ENCODE measurements at regions not wholly inside any gene's neighbourhood (a gene's known extent, or its start where the extent isn't known, plus 50 kb on each side); places are given as distances from the start of the nearest gene placed in this dataset.

DNA sequence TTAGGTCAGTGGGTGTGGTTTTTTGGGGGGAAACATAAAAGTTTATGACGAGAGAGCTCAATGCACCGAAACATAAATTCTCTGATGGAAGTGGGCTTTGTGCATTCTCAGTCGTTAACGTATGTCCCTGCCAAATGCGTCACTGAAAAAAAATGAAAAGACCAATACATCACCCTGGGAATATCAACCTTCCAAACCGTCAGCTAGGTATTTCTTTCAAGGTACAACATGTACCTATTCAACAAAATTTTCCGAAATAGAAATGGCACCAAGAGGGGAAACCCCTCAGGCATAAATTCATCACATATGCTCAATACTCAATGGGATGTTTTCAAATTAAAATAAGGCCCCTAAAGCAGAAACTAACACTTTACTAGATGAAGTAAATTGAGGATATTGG is 266.6 kb upstream of the SUCLG2 start:
- Histone ChIP-seq H3F3A (replicated peaks; ENCODE audit: insufficient read depth) (no peaks in the 10 kb centered on the region), H3K27me3 (ENCODE audit: insufficient read depth) (no peaks in the 10 kb centered on the region), H3K4me1 (ENCODE audit: control insufficient read depth in 1 of 2, insufficient read depth in 2 of 2, low read depth in 1 of 2, low read length in 1 of 2) (no peaks in the 10 kb centered on the region), H3K9ac (no peak overlapping the region), H3K9me2 (no peaks in the 10 kb centered on the region), H3K9me3 (no peaks in the 10 kb centered on the region), H3K4me2 (no peak overlapping the region), H3K36me3 (replicated peaks in 1 of 2; ENCODE audit: control insufficient read depth in 1 of 2, insufficient read depth in 2 of 2, low read length in 1 of 2) (no peaks in the 10 kb centered on the region), H4K20me1 (ENCODE audit: insufficient read depth) (no peaks in the 10 kb centered on the region), H3K79me2 (ENCODE audit: insufficient read depth) (no peaks in the 10 kb centered on the region), H3K4me3 (ENCODE audit: low read depth in 2 of 2, low read length in 1 of 2) (no peak overlapping the region), H2AFZ (ENCODE audit: low read depth) (no peak overlapping the region), H3K27ac (ENCODE audit: low read depth in 2 of 2, low read length in 1 of 2) (no peak overlapping the region)
- POLR2A ChIA-PET, result no interaction called here
- CTCF ChIA-PET, result no interaction called here
- TF ChIP-seq, protein P1, sequence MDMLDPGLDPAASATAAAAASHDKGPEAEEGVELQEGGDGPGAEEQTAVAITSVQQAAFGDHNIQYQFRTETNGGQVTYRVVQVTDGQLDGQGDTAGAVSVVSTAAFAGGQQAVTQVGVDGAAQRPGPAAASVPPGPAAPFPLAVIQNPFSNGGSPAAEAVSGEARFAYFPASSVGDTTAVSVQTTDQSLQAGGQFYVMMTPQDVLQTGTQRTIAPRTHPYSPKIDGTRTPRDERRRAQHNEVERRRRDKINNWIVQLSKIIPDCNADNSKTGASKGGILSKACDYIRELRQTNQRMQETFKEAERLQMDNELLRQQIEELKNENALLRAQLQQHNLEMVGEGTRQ (IDR thresholded peaks at IDR 0.05; ENCODE audit: borderline replicate concordance, low read depth, low read length), result no peak
- TF ChIP-seq, protein P2, sequence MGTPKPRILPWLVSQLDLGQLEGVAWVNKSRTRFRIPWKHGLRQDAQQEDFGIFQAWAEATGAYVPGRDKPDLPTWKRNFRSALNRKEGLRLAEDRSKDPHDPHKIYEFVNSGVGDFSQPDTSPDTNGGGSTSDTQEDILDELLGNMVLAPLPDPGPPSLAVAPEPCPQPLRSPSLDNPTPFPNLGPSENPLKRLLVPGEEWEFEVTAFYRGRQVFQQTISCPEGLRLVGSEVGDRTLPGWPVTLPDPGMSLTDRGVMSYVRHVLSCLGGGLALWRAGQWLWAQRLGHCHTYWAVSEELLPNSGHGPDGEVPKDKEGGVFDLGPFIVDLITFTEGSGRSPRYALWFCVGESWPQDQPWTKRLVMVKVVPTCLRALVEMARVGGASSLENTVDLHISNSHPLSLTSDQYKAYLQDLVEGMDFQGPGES (IDR thresholded peaks at IDR 0.05; ENCODE audit: low read depth, low read length), result no peak
- no peak for TF ChIP-seq SMC3 (IDR thresholded peaks at IDR 0.05; ENCODE audit: low read depth, low read length)
- TF ChIP-seq ZBTB33 (IDR thresholded peaks at IDR 0.05; ENCODE audit: borderline replicate concordance, low read depth), result no peak
- no peak for TF ChIP-seq FOXJ3 (CRISPR knock-in tag; IDR thresholded peaks at IDR 0.05)
- no peak for TF ChIP-seq RAD21 (IDR thresholded peaks at IDR 0.05; ENCODE audit: low read length)
- no peak for TF ChIP-seq FOXM1 (IDR thresholded peaks at IDR 0.05; ENCODE audit: low read depth)
- no peak for TF ChIP-seq NFIC (IDR thresholded peaks at IDR 0.05; ENCODE audit: borderline replicate concordance)
- 44% methylated on average over 7 of the region's 7 CpGs for WGBS (ENCODE audit: low lambda C conversion rate)
- no peak for DNase-seq

DNA sequence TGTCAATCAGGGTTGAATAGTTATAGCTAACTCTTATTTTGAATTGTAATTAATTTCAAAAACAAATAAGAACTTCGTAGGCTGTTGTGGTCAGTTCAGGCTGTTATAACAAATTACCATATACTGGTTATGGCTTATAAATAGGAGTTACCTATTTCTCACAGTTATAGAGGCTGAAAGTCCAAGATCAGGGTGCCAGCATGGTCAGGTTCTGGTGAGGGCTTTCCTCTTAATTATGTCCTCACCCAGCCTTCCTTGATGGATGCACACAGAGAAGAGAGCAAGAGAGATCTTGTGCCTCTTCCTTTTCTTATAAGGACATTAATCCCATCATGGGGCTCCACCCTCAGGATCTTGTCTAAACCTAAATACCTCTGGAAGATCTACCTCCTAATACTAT is 265.9 kb upstream of the SUCLG2 start:
- H3K9me2 ChIP-seq, result no peaks in the 10 kb centered on the region
- no peak overlapping the region for H3K9ac ChIP-seq
- no peaks in the 10 kb centered on the region for H3F3A ChIP-seq (replicated peaks; ENCODE audit: insufficient read depth)
- no peak overlapping the region for H3K4me2 ChIP-seq
- no peak for DNase-seq
- H3K27ac ChIP-seq (ENCODE audit: low read depth in 2 of 2, low read length in 1 of 2), result no peak overlapping the region
- CTCF ChIA-PET, result no interaction called here
- no peaks in the 10 kb centered on the region for H3K9me3 ChIP-seq
- no peaks in the 10 kb centered on the region for H3K27me3 ChIP-seq (ENCODE audit: insufficient read depth)
- no peak overlapping the region for H2AFZ ChIP-seq (ENCODE audit: low read depth)
- no peaks in the 10 kb centered on the region for H3K79me2 ChIP-seq (ENCODE audit: insufficient read depth)
- no peaks in the 10 kb centered on the region for H3K4me1 ChIP-seq (ENCODE audit: control insufficient read depth in 1 of 2, insufficient read depth in 2 of 2, low read depth in 1 of 2, low read length in 1 of 2)
- WGBS (ENCODE audit: low lambda C conversion rate), result 3% methylated on average over 1 of the region's 1 CpG
- H3K4me3 ChIP-seq (ENCODE audit: low read depth in 2 of 2, low read length in 1 of 2), result no peak overlapping the region
- POLR2A ChIA-PET, result no interaction called here
- no peaks in the 10 kb centered on the region for H4K20me1 ChIP-seq (ENCODE audit: insufficient read depth)
- no peaks in the 10 kb centered on the region for H3K36me3 ChIP-seq (replicated peaks in 1 of 2; ENCODE audit: control insufficient read depth in 1 of 2, insufficient read depth in 2 of 2, low read length in 1 of 2)
- TF ChIP-seq JUND (IDR thresholded peaks at IDR 0.05), result no peak
- TF ChIP-seq FOSL2 (IDR thresholded peaks at IDR 0.05; ENCODE audit: borderline replicate concordance, low read depth), result no peak
- TF ChIP-seq RAD21 (IDR thresholded peaks at IDR 0.05; ENCODE audit: low read length), result no peak
- TF ChIP-seq FOXJ3 (CRISPR knock-in tag; IDR thresholded peaks at IDR 0.05), result no peak
- TF ChIP-seq, protein P3, sequence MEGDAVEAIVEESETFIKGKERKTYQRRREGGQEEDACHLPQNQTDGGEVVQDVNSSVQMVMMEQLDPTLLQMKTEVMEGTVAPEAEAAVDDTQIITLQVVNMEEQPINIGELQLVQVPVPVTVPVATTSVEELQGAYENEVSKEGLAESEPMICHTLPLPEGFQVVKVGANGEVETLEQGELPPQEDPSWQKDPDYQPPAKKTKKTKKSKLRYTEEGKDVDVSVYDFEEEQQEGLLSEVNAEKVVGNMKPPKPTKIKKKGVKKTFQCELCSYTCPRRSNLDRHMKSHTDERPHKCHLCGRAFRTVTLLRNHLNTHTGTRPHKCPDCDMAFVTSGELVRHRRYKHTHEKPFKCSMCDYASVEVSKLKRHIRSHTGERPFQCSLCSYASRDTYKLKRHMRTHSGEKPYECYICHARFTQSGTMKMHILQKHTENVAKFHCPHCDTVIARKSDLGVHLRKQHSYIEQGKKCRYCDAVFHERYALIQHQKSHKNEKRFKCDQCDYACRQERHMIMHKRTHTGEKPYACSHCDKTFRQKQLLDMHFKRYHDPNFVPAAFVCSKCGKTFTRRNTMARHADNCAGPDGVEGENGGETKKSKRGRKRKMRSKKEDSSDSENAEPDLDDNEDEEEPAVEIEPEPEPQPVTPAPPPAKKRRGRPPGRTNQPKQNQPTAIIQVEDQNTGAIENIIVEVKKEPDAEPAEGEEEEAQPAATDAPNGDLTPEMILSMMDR (IDR thresholded peaks at IDR 0.05), result no peak
- TF ChIP-seq YY1 (IDR thresholded peaks at IDR 0.05; ENCODE audit: low read depth), result no peak
- no peak for TF ChIP-seq RCOR1 (IDR thresholded peaks at IDR 0.05; ENCODE audit: low read length)
- no peak for TF ChIP-seq SIN3A (IDR thresholded peaks at IDR 0.05; ENCODE audit: borderline replicate concordance, low read depth, low read length)
- TF ChIP-seq POLR2AphosphoS5 (IDR thresholded peaks at IDR 0.05; ENCODE audit: low read depth, low read length), result no peak
- TF ChIP-seq MXI1 (IDR thresholded peaks at IDR 0.05; ENCODE audit: low read depth, low read length), result no peak
- TF ChIP-seq, protein P4, sequence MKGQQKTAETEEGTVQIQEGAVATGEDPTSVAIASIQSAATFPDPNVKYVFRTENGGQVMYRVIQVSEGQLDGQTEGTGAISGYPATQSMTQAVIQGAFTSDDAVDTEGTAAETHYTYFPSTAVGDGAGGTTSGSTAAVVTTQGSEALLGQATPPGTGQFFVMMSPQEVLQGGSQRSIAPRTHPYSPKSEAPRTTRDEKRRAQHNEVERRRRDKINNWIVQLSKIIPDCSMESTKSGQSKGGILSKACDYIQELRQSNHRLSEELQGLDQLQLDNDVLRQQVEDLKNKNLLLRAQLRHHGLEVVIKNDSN (IDR thresholded peaks at IDR 0.05; ENCODE audit: borderline replicate concordance, low read depth), result no peak
- no peak for TF ChIP-seq TCF12 (IDR thresholded peaks at IDR 0.05)
- TF ChIP-seq, protein P2 (IDR thresholded peaks at IDR 0.05; ENCODE audit: low read depth, low read length), result no peak
- TF ChIP-seq, protein P1 (IDR thresholded peaks at IDR 0.05; ENCODE audit: borderline replicate concordance, low read depth, low read length), result no peak
- TF ChIP-seq ELF1 (IDR thresholded peaks at IDR 0.05), result no peak
- TF ChIP-seq EZH2phosphoT487 (IDR thresholded peaks at IDR 0.05; ENCODE audit: borderline replicate concordance, low read depth), result no peak
